Activated CD8-positive, alpha-beta memory T cell treated with anti-CD3 and anti-CD28 coated beads, Interleukin-2, amount 50 U/mL, for 24 hours (primary cell): ENCODE measurements at regions not wholly inside any gene's neighbourhood (a gene's known extent, or its start where the extent isn't known, plus 50 kb on each side); places are given as distances from the start of the nearest gene placed in this dataset.

ENCODE experiments used
- DNase-seq: peaks from one replicate; pipeline ENCODE4 v3.0.0-alpha.2; 2020; ENCODE audit errors: extremely low read depth

- DNase-seq: no peak
Observed at GRCh38 chr6:137690034-137690433, 177.0 kb upstream of the TNFAIP3 start.

GRCh38 chr6:137690721-137691120 lies 176.3 kb upstream of the TNFAIP3 start:
- DNase-seq: no peak

- DNase-seq: no peak
Observed at GRCh38 chr6:137692308-137692707, 174.8 kb upstream of the TNFAIP3 start.

- DNase-seq: no peak
Observed at GRCh38 chr6:137692806-137693205, 174.3 kb upstream of the TNFAIP3 start.

- no peak for DNase-seq
Observed at GRCh38 chr6:137693711-137694110, 173.3 kb upstream of the TNFAIP3 start.

GRCh38 chr6:137696765-137697164 lies 170.3 kb upstream of the TNFAIP3 start:
- no peak for DNase-seq

GRCh38 chr6:137697267-137697938 lies 169.7 kb upstream of the TNFAIP3 start:
- no peak for DNase-seq

- DNase-seq: no peak
Observed at GRCh38 chr6:137698636-137699030, 168.4 kb upstream of the TNFAIP3 start.

- DNase-seq: no peak
Observed at GRCh38 chr6:137699031-137699683, 167.9 kb upstream of the TNFAIP3 start.

- no peak for DNase-seq
Observed at GRCh38 chr6:137700161-137700560, 166.9 kb upstream of the TNFAIP3 start.

- no peak for DNase-seq
Observed at GRCh38 chr6:137700751-137701477, 166.1 kb upstream of the TNFAIP3 start.

GRCh38 chr6:137701942-137702341 lies 165.1 kb upstream of the TNFAIP3 start:
- no peak for DNase-seq

- DNase-seq: no peak
Observed at GRCh38 chr6:137702791-137703424, 164.2 kb upstream of the TNFAIP3 start.

- DNase-seq: no peak
Observed at GRCh38 chr6:137704802-137705159, 162.3 kb upstream of the TNFAIP3 start.

- DNase-seq: peak; percentile 37
Observed at GRCh38 chr6:137705160-137706082, 161.6 kb upstream of the TNFAIP3 start.

GRCh38 chr6:137706083-137706750 lies 160.8 kb upstream of the TNFAIP3 start:
- no peak for DNase-seq

- no peak for DNase-seq
Observed at GRCh38 chr6:137707038-137707589, 159.9 kb upstream of the TNFAIP3 start.

- DNase-seq: peak; percentile 52
Observed at GRCh38 chr6:137707590-137708360, 159.3 kb upstream of the TNFAIP3 start.

GRCh38 chr6:137708481-137708880 lies 158.6 kb upstream of the TNFAIP3 start:
- DNase-seq: no peak
